Endodermal cell (in vitro differentiated cells): ENCODE measurements at regions not wholly inside any gene's neighbourhood (a gene's known extent, or its start where the extent isn't known, plus 50 kb on each side); places are given as distances from the start of the nearest gene placed in this dataset.
"Not testable (repeated sequence)": the region's sequence is repeated elsewhere in the genome, so short reads cannot be mapped to it uniquely, and the experiment has no call there.

ENCODE experiments used
- DNase-seq: peaks from one replicate; pipeline ENCODE4 v3.0.0-alpha.2; 2017
- H3K27ac ChIP-seq: 2 replicates; pipeline ENCODE4 v1.5.1; 2013; ENCODE audit warnings: mild to moderate bottlenecking, low read depth, low read length, moderate library complexity
- H3K27me3 ChIP-seq: 2 replicates; pipeline ENCODE4 v1.6.1; 2013; ENCODE audit warnings: mild to moderate bottlenecking, low read length, moderate library complexity; ENCODE audit not compliant: insufficient read depth, control insufficient read depth, poor library complexity, severe bottlenecking
- H3K36me3 ChIP-seq: 2 replicates; pipeline ENCODE4 v1.7.0; 2013; ENCODE audit warnings: mild to moderate bottlenecking, low read length, moderate library complexity; ENCODE audit not compliant: control insufficient read depth, insufficient read depth
- H3K4me1 ChIP-seq: one replicate; pipeline ENCODE4 v1.7.0; 2013; ENCODE audit warnings: low read length; ENCODE audit not compliant: control insufficient read depth, insufficient read depth
- H3K4me3 ChIP-seq: 2 replicates; pipeline ENCODE4 v1.5.1; 2013; ENCODE audit warnings: mild to moderate bottlenecking, low read length, moderate library complexity
- H3K9ac ChIP-seq: 2 replicates; pipeline ENCODE4 v1.6.1; 2013; ENCODE audit warnings: mild to moderate bottlenecking, low read length, moderate library complexity; ENCODE audit not compliant: poor library complexity, severe bottlenecking; ENCODE audit errors: extremely low read depth
- H3K9me3 ChIP-seq: 2 replicates; pipeline ENCODE4 v1.6.1; 2013; ENCODE audit warnings: mild to moderate bottlenecking, low read length, moderate library complexity; ENCODE audit not compliant: control insufficient read depth
- H3K27ac Mint-ChIP-seq: 2 replicates; pipeline ENCODE4 v1.8.0; 2020; ENCODE audit warnings: mixed read lengths
- H3K27me3 Mint-ChIP-seq: 2 replicates; pipeline ENCODE4 v1.8.0; 2021; ENCODE audit warnings: mild to moderate bottlenecking, mixed read lengths; ENCODE audit not compliant: insufficient read depth
- H3K36me3 Mint-ChIP-seq: 2 replicates; pipeline ENCODE4 v1.8.0; 2020; ENCODE audit warnings: low read depth, mixed read lengths
- H3K4me1 Mint-ChIP-seq: 2 replicates; pipeline ENCODE4 v1.8.0; 2020; ENCODE audit warnings: mixed read lengths
- H3K4me3 Mint-ChIP-seq: 2 replicates; pipeline ENCODE4 v1.8.0; 2020; ENCODE audit warnings: mild to moderate bottlenecking, moderate library complexity, mixed read lengths
- H3K9me3 Mint-ChIP-seq: 2 replicates; pipeline ENCODE4 v1.8.0; 2020; ENCODE audit warnings: mild to moderate bottlenecking, mixed read lengths
- WGBS, 2 experiments: methylation state at CpG; one replicate each; pipeline versions ENCODE4 v1.1.5 to v1.1.7; 2013; ENCODE audit warnings: missing lambda C conversion rate in 2 of 2, mixed read lengths in 1 of 2; ENCODE audit not compliant: insufficient coverage in 1 of 2, insufficient read length in 1 of 2; 5-methylcytosine and 5-hydroxymethylcytosine counted together
- TF ChIP-seq, protein P1 (sequence below): fragments of 200-600 bp; sonication (generic); conservative IDR thresholded peaks from 2 replicates; pipeline ENCODE4 v1.5.0; 2021; ENCODE audit warnings: antibody characterized with exemption, mild to moderate bottlenecking

DNA sequence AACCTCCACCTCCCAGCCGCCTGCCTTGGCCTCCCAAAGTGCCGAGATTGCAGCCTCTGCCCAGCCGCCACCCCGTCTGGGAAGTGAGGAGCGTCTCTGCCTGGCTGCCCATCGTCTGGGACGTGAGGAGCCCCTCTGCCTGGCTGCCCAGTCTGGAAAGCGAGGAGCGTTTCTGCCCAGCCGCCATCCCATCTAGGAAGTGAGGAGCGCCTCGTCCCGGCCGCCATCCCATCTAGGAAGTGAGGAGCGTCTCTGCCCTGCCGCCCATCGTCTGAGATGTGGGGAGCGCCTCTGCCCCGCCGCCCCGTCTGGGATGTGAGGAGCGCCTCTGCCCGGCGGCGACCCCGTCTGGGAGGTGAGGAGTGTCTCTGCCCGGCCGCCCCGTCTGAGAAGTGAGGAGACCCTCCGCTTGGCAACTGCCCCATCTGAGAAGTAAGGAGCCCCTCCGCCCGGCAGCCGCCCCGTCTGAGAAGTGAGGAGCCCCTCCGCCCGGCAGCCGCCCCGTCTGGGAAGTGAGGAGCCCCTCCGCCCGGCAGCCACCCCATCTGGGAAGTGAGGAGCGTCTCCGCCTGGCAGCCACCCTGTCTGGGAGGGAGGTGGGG is 175.8 kb upstream of the CRIM1 start:
- H3K36me3 Mint-ChIP-seq, H3K9ac ChIP-seq, H3K36me3 ChIP-seq, H3K27me3 ChIP-seq, H3K27ac Mint-ChIP-seq, H3K4me1 Mint-ChIP-seq, H3K4me3 ChIP-seq, H3K4me3 Mint-ChIP-seq, H3K9me3 ChIP-seq, H3K27ac ChIP-seq, DNase-seq, H3K4me1 ChIP-seq, H3K27me3 Mint-ChIP-seq: not testable (repeated sequence)
- peaks cover 21% of the 10 kb centered on the region for H3K9me3 Mint-ChIP-seq
- WGBS, 2 experiments: 93 to 100% methylated on average over 2 to 40 of the region's 42 CpGs

DNA sequence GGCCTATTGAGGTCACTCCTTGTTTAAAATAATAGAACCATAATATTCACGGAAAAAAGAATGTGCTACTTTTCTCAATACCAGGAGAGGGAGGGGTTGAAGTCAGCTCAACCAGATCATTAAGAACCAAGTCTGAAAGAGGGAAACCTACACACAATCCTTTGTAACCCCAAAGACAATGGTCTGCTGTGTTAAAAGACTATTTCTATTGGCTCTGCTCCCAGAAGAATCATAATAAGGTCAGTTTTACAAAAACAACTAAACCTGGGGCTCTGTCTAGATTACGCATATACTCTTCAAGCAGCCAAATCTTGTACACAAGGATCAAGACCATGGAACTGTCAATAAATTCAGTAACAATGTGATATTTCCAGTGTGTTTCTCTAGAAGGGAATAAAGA is 177.2 kb upstream of the CRIM1 start:
- Mint-ChIP-seq H3K9me3 (peaks cover 21% of the 10 kb centered on the region), H3K4me3 (no peak overlapping the region), H3K27ac (no peak overlapping the region), H3K36me3 (no peaks in the 10 kb centered on the region), H3K4me1 (no peaks in the 10 kb centered on the region), H3K27me3 (no peaks in the 10 kb centered on the region)
- H3K4me3 ChIP-seq: no peak overlapping the region
- DNase-seq: no peak
- no peaks in the 10 kb centered on the region for H3K27me3 ChIP-seq
- H3K9me3 ChIP-seq: no peaks in the 10 kb centered on the region
- H3K36me3 ChIP-seq: no peaks in the 10 kb centered on the region
- no peak overlapping the region for H3K9ac ChIP-seq
- no peak overlapping the region for H3K27ac ChIP-seq
- TF ChIP-seq, protein P1, sequence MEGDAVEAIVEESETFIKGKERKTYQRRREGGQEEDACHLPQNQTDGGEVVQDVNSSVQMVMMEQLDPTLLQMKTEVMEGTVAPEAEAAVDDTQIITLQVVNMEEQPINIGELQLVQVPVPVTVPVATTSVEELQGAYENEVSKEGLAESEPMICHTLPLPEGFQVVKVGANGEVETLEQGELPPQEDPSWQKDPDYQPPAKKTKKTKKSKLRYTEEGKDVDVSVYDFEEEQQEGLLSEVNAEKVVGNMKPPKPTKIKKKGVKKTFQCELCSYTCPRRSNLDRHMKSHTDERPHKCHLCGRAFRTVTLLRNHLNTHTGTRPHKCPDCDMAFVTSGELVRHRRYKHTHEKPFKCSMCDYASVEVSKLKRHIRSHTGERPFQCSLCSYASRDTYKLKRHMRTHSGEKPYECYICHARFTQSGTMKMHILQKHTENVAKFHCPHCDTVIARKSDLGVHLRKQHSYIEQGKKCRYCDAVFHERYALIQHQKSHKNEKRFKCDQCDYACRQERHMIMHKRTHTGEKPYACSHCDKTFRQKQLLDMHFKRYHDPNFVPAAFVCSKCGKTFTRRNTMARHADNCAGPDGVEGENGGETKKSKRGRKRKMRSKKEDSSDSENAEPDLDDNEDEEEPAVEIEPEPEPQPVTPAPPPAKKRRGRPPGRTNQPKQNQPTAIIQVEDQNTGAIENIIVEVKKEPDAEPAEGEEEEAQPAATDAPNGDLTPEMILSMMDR: no peak
- WGBS, 2 experiments: 97% methylated on average over 2 of the region's 2 CpGs; no CpG with 5 or more reads in 1 of the 2 experiments
- no peaks in the 10 kb centered on the region for H3K4me1 ChIP-seq

DNA sequence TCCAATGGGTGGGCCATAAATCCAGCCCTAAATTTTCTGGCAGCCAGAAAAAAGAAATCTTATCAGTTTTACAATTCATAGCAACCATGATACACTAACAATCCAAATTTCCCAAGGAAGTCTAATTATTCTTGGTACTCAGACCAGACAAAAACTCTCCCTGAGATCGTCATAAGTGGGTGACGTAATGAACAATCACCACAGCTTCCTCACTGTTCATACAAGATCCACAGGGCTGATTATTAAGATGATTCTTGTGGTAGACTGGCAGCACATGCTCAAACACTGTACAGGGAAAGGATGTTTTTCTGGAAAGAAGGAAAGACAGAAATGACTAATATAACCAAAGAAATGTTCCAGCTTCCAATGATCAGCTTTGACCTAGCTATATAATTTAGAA is 178.3 kb upstream of the CRIM1 start:
- TF ChIP-seq, protein P1: no peak
- H3K4me1 Mint-ChIP-seq: no peaks in the 10 kb centered on the region
- no peak for DNase-seq
- no peaks in the 10 kb centered on the region for H3K27me3 ChIP-seq
- WGBS, 2 experiments: 97% methylated on average over 2 of the region's 2 CpGs; no CpG with 5 or more reads in 1 of the 2 experiments
- no peak overlapping the region for H3K4me3 Mint-ChIP-seq
- peaks cover 21% of the 10 kb centered on the region for H3K9me3 Mint-ChIP-seq
- H3K9me3 ChIP-seq: no peaks in the 10 kb centered on the region
- H3K4me3 ChIP-seq: no peak overlapping the region
- H3K36me3 ChIP-seq: no peaks in the 10 kb centered on the region
- H3K27me3 Mint-ChIP-seq: no peaks in the 10 kb centered on the region
- no peaks in the 10 kb centered on the region for H3K36me3 Mint-ChIP-seq
- no peaks in the 10 kb centered on the region for H3K4me1 ChIP-seq
- H3K27ac Mint-ChIP-seq: no peak overlapping the region
- no peak overlapping the region for H3K27ac ChIP-seq
- H3K9ac ChIP-seq: no peak overlapping the region

DNA sequence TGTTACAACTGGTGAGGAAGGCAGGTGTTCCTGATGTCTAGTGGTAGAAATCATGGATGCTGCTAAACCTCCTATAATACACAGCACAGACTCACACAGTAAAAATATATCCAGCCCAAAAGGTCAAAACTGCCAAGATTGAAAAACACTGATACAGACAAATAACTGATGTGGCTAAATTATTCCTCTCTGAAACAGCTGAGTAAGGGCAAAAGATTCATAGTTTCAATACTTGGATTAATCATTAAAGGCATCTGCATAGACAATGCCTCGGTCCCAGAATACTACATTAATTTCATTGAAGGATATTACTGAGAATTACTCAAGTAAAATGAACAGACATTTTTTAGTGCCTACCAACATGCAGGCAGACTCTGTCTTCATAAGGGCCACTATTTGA is 180.7 kb upstream of the CRIM1 start:
- Mint-ChIP-seq H3K4me3 (no peak overlapping the region), H3K36me3 (no peaks in the 10 kb centered on the region), H3K27ac (no peak overlapping the region), H3K9me3 (peaks cover 11% of the 10 kb centered on the region), H3K27me3 (no peaks in the 10 kb centered on the region), H3K4me1 (no peaks in the 10 kb centered on the region)
- Histone ChIP-seq H3K27me3 (no peaks in the 10 kb centered on the region), H3K27ac (no peak overlapping the region), H3K4me3 (no peak overlapping the region), H3K4me1 (no peaks in the 10 kb centered on the region), H3K36me3 (no peaks in the 10 kb centered on the region), H3K9me3 (no peaks in the 10 kb centered on the region), H3K9ac (no peak overlapping the region)
- TF ChIP-seq, protein P1: no peak
- WGBS, 2 experiments: 100% methylated on average over 1 of the region's 1 CpG
- DNase-seq: no peak
